CD4-positive, CD25-positive, alpha-beta regulatory T cell (primary cell): ENCODE measurements at regions not wholly inside any gene's neighbourhood (a gene's known extent, or its start where the extent isn't known, plus 50 kb on each side); places are given as distances from the start of the nearest gene placed in this dataset.
"Not testable (repeated sequence)": the region's sequence is repeated elsewhere in the genome, so short reads cannot be mapped to it uniquely, and the experiment has no call there.

Experiments
- ATAC-seq, 2 donors: fragments of 150-1000 bp; cut with Tn5 transposase; one replicate each; pipeline ENCODE4 v1.10.0; 2021; ENCODE audit warnings: low read depth in 2 of 2, moderate number of reproducible peaks in 2 of 2, moderate library complexity in 1 of 2
- DNase-seq, 3 donors: peaks; one replicate each; pipeline versions ENCODE4 v3.0.0 to v3.0.0-alpha.2; 2012 to 2022; ENCODE audit warnings: mixed read lengths in 1 of 3
- H3K27ac ChIP-seq: one replicate; pipeline ENCODE4 v1.7.0; 2013; ENCODE audit warnings: mild to moderate bottlenecking, low read length; ENCODE audit not compliant: insufficient read depth, poor library complexity, severe bottlenecking
- H3K27me3 ChIP-seq: one replicate; pipeline ENCODE4 v1.7.0; 2013; ENCODE audit warnings: low read length; ENCODE audit not compliant: control insufficient read depth, insufficient read depth
- H3K36me3 ChIP-seq: one replicate; pipeline ENCODE4 v1.7.0; 2013; ENCODE audit warnings: mild to moderate bottlenecking, low read length, moderate library complexity; ENCODE audit not compliant: control insufficient read depth, insufficient read depth
- H3K4me1 ChIP-seq: 2 replicates; pipeline ENCODE4 v1.7.0; 2013; ENCODE audit warnings: mild to moderate bottlenecking, low read length; ENCODE audit not compliant: insufficient read depth, control insufficient read depth, poor library complexity, severe bottlenecking
- H3K4me3 ChIP-seq: one replicate; pipeline ENCODE4 v1.7.0; 2013; ENCODE audit warnings: low read depth, mild to moderate bottlenecking, low read length, moderate library complexity
- H3K9me3 ChIP-seq, 2 experiments: 1 replicate in 1 of 2; 2 replicates in 1 of 2; pipeline ENCODE4 v1.7.0; 2013; ENCODE audit warnings: low read length in 2 of 2, mild to moderate bottlenecking in 1 of 2, moderate library complexity in 1 of 2; ENCODE audit not compliant: control insufficient read depth in 2 of 2
- H3K27ac Mint-ChIP-seq, 3 donors: one replicate each; pipeline ENCODE4 v1.8.0; 2020 to 2022; ENCODE audit warnings: mild to moderate bottlenecking in 3 of 3, mixed read lengths in 3 of 3, moderate library complexity in 2 of 3
- H3K27me3 Mint-ChIP-seq: one replicate; pipeline ENCODE4 v1.8.0; 2022; ENCODE audit warnings: mild to moderate bottlenecking, mixed read lengths
- H3K36me3 Mint-ChIP-seq: one replicate; pipeline ENCODE4 v1.8.0; 2020; ENCODE audit warnings: mixed read lengths
- H3K4me1 Mint-ChIP-seq, 4 donors: one replicate each; pipeline ENCODE4 v1.8.0; 2020 to 2022; ENCODE audit warnings: mixed read lengths in 4 of 4, mild to moderate bottlenecking in 1 of 4
- H3K4me3 Mint-ChIP-seq, 4 donors: one replicate each; pipeline ENCODE4 v1.8.0; 2020 to 2022; ENCODE audit warnings: mild to moderate bottlenecking in 4 of 4, mixed read lengths in 4 of 4, moderate library complexity in 3 of 4
- H3K9me3 Mint-ChIP-seq, 7 donors: one replicate each; pipeline ENCODE4 v1.8.0; 2020 to 2022; ENCODE audit warnings: mixed read lengths in 7 of 7, mild to moderate bottlenecking in 3 of 7, moderate library complexity in 2 of 7

DNA sequence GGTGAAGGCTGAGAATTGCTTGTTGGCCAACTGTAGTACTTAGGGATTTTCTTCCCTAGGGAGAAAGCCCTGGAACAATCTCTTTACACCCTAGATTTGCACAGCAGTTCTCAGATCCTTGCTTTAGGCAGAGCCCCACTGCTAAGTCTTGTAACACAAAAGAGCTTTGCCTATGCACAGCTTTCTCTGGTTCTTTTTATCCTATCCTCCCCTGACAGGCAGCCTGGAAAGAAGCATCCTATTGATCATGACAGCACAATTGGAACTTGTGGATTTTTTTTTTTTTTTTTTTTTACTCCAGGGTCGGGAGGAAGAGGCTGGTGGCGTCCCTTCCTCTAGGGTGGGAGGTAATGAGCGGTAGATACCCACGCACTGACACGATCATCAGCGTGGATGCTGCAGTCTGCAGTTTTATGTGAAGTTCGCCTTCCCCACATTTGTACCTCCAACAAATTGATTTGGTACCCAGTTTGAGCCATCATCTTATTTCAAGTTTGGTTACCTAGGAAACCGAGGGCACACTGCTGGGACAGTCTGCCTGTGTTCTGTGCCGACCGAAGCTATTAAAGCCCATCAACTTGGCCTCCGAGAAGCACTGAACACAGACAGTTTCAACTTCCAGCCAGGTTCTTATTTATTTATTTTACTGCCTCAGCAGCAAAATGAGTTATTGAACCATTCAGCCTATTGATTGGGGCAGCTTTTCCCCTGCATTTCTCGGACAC is 110.1 kb downstream of the NRN1 start:
- H3K36me3 ChIP-seq: no peaks in the 10 kb centered on the region
- Mint-ChIP-seq H3K36me3 (peaks cover 6% of the 10 kb centered on the region), H3K9me3 (peaks cover 0 to 5% (median 2%) of the 10 kb centered on the region in 7 donors), H3K4me3 (no peak overlapping the region), H3K27me3 (no peaks in the 10 kb centered on the region), H3K4me1 (peaks cover 0 to 10% (median 5%) of the 10 kb centered on the region in 4 donors), H3K27ac (no peak overlapping the region)
- H3K4me3 ChIP-seq: no peak overlapping the region
- no peaks in the 10 kb centered on the region for H3K27me3 ChIP-seq
- peaks cover 6% of the 10 kb centered on the region for H3K4me1 ChIP-seq
- ATAC-seq: no peak
- H3K9me3 ChIP-seq: no peaks in the 10 kb centered on the region
- no peak overlapping the region for H3K27ac ChIP-seq
- no peak for DNase-seq

DNA sequence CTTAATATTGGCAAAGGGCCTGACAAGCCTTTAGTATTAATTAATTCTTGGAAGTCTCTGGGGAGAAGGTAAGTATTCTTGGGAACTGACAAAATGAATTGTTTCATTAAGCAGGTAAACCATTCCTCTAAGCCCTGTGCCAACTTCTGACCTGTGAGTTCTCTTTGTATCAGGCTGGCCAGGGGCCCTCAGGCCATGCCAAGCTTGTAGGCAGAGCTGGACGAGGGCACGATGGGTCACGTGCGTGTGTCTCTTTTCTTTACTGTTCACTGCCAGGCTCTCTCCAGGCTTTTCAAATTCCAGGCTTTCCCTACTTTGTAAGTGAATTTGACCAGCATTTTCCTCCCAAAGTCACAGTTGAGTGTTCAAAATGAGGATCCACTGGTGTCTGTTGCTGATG is 112.4 kb downstream of the NRN1 start:
- Histone ChIP-seq H3K9me3 (no peaks in the 10 kb centered on the region), H3K27ac (no peak overlapping the region), H3K27me3 (no peaks in the 10 kb centered on the region), H3K4me3 (no peak overlapping the region), H3K4me1 (peaks cover 6% of the 10 kb centered on the region), H3K36me3 (no peaks in the 10 kb centered on the region)
- no peaks in the 10 kb centered on the region for H3K27me3 Mint-ChIP-seq
- ATAC-seq: no peak
- no peaks in the 10 kb centered on the region for H3K36me3 Mint-ChIP-seq
- H3K4me1 Mint-ChIP-seq: peaks cover 0 to 10% (median 5%) of the 10 kb centered on the region in 4 donors
- peaks cover 0 to 6% (median 2%) of the 10 kb centered on the region in 7 donors for H3K9me3 Mint-ChIP-seq
- H3K27ac Mint-ChIP-seq: no peak overlapping the region
- no peak for DNase-seq
- peak overlapping the region in 1 of 4 donors; percentile 32 for H3K4me3 Mint-ChIP-seq

DNA sequence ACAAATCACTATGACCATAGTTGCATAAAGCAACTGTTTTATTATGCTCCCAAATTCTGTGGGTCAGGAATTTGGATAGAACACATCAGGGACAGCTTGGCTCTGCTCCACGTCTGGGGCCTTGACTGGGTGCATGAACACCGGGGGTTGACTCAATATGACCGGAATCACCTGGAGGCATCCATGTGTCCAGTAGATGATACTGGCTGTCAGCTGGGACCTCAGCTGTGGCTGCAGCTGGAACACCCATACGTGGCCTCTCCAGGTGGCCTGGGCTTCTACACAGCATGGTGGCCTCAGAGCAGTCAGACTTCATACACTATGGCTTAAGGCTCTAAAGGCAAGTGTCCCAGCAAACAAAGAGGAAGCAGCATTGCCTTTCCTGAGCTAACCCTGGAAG is 113.4 kb downstream of the NRN1 start:
- DNase-seq (no peak), ATAC-seq (no peak)
- H3K27ac ChIP-seq: no peak overlapping the region
- Mint-ChIP-seq H3K9me3 (peaks cover 0 to 6% (median 2%) of the 10 kb centered on the region in 7 donors), H3K27me3 (no peaks in the 10 kb centered on the region), H3K4me1 (peaks cover 0 to 10% (median 5%) of the 10 kb centered on the region in 4 donors), H3K4me3 (peak overlapping the region in 2 of 4 donors; percentile 26 to 58), H3K36me3 (no peaks in the 10 kb centered on the region), H3K27ac (no peak overlapping the region)
- no peak overlapping the region for H3K4me3 ChIP-seq
- H3K36me3 ChIP-seq: no peaks in the 10 kb centered on the region
- H3K27me3 ChIP-seq: no peaks in the 10 kb centered on the region
- H3K4me1 ChIP-seq: peaks cover 6% of the 10 kb centered on the region
- H3K9me3 ChIP-seq: no peaks in the 10 kb centered on the region

DNA sequence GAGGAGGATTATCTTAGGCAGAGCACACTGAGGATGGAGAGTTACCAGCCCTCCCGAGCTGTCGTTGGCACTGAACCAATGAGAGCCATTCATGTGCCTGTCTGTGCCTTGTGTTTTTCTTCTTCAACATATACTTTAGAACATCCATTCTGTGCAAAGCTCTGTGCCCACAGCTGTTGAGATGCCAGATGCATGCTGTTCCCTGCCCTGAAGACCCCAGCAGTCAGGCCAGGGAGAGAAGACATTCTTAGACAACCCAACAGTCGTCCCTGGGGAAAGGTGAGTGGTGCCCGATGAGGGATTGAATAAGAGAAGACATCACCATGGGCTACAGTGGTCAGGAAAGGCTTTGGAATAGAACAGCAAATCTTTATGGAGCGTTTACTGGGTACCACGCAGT is 114.1 kb downstream of the NRN1 start:
- no peaks in the 10 kb centered on the region for H3K27me3 Mint-ChIP-seq
- H3K4me3 Mint-ChIP-seq: peak overlapping the region in 3 of 4 donors; percentile 29 to 99 (median 91)
- peaks cover 6% of the 10 kb centered on the region for H3K4me1 ChIP-seq
- peaks cover 0 to 10% (median 5%) of the 10 kb centered on the region in 4 donors for H3K4me1 Mint-ChIP-seq
- peak overlapping the region in 1 of 3 donors; percentile 95 for H3K27ac Mint-ChIP-seq
- H3K4me3 ChIP-seq: peak overlapping the region; percentile 56
- DNase-seq: no peak
- no peak overlapping the region for H3K27ac ChIP-seq
- H3K36me3 ChIP-seq: no peaks in the 10 kb centered on the region
- no peaks in the 10 kb centered on the region for H3K36me3 Mint-ChIP-seq
- no peaks in the 10 kb centered on the region for H3K27me3 ChIP-seq
- no peak for ATAC-seq
- no peaks in the 10 kb centered on the region for H3K9me3 ChIP-seq
- H3K9me3 Mint-ChIP-seq: peaks cover 0 to 6% (median 2%) of the 10 kb centered on the region in 7 donors

DNA sequence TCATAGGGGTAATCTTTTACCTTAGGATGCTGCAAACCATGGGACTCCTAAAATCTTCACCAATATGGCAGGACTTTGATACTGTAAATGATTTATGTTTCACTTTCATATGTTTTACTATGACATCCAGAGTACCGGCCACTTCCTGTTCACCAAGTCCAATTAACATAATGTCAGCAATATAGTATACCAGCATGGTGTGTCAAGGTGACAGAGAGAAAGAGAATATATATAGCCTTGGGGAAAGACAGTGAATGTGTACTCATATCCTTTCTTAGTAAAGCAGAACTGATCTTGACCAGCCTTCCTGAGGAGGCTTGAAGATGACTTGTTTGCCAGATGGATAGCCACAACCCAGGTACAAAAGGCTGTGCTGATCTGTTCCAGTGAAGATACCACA is 127.9 kb downstream of the NRN1 start:
- no peak overlapping the region for H3K27ac ChIP-seq
- H3K4me1 Mint-ChIP-seq: peaks cover 5 to 16% (median 8%) of the 10 kb centered on the region in 4 donors
- H3K27me3 Mint-ChIP-seq: no peaks in the 10 kb centered on the region
- H3K9me3 ChIP-seq: no peaks in the 10 kb centered on the region
- no peaks in the 10 kb centered on the region for H3K36me3 ChIP-seq
- ATAC-seq (peak; percentile 65 to 71), DNase-seq (peak in 1 of 3 donors; percentile 63)
- no peaks in the 10 kb centered on the region for H3K27me3 ChIP-seq
- no peak overlapping the region for H3K4me3 ChIP-seq
- no peak overlapping the region for H3K27ac Mint-ChIP-seq
- H3K36me3 Mint-ChIP-seq: no peaks in the 10 kb centered on the region
- no peaks in the 10 kb centered on the region for H3K4me1 ChIP-seq
- no peak overlapping the region for H3K4me3 Mint-ChIP-seq
- peaks cover 0 to 12% (median 3%) of the 10 kb centered on the region in 7 donors for H3K9me3 Mint-ChIP-seq

DNA sequence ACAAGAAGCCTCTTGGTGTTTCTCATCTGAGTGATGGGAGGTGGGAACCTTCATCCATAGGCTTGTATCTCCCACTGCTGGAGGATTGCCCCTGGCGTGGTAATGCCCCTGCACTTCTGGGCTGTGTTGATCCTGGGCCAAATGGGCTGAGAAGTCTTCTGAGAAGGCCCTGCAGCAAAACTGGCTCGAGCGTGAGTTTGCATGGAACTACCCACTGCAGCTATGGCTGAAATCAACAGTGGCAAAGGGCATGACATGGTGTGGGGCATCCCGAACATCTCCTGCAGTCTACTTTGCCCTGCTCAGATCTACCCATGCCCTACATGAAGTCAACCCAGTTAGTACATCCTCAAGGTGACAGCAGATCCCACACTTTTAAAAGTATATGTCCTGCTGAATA is 130.6 kb downstream of the NRN1 start:
- H3K36me3 Mint-ChIP-seq: peaks cover 3% of the 10 kb centered on the region
- no peaks in the 10 kb centered on the region for H3K4me1 ChIP-seq
- no peaks in the 10 kb centered on the region for H3K36me3 ChIP-seq
- H3K4me3 ChIP-seq: no peak overlapping the region
- DNase-seq (no peak), ATAC-seq (no peak)
- peaks cover 5 to 19% (median 14%) of the 10 kb centered on the region in 4 donors for H3K4me1 Mint-ChIP-seq
- no peaks in the 10 kb centered on the region for H3K27me3 Mint-ChIP-seq
- H3K9me3 ChIP-seq: peaks cover 0 to 4% of the 10 kb centered on the region in 2 experiments
- H3K27me3 ChIP-seq: no peaks in the 10 kb centered on the region
- no peak overlapping the region for H3K27ac ChIP-seq
- H3K27ac Mint-ChIP-seq: no peak overlapping the region
- H3K9me3 Mint-ChIP-seq: peaks cover 3 to 9% (median 7%) of the 10 kb centered on the region in 7 donors
- H3K4me3 Mint-ChIP-seq: no peak overlapping the region

DNA sequence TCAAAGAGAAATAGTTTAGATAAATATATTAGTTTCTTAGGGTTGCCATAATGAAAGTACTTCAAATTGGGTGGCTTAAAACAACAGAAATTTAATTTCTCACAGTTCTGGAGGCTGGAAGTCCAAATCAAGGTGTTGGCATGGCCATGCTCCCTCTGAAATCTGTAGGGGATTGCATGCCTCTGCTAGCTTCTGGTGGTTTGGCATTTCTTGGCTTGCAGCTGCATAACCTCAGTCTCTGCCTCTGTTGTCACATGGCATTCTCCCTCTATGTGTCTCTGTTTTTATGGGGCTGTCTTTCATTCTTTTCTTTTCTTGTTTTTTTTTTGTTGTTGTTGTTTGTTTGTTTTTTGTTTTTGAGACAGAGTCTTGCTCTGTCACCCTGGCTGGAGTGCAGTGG is 132.7 kb downstream of the NRN1 start:
- not testable (repeated sequence) for H3K36me3 ChIP-seq, ATAC-seq, H3K27ac ChIP-seq, H3K9me3 Mint-ChIP-seq, H3K4me3 Mint-ChIP-seq, H3K4me3 ChIP-seq, H3K27me3 ChIP-seq, DNase-seq, H3K27me3 Mint-ChIP-seq, H3K36me3 Mint-ChIP-seq
- peaks cover 10% of the 10 kb centered on the region for H3K4me1 ChIP-seq
- H3K9me3 ChIP-seq: peaks cover 4 to 14% of the 10 kb centered on the region in 2 experiments
- Mint-ChIP-seq H3K4me1 (peaks cover 14 to 26% (median 22%) of the 10 kb centered on the region in 4 donors), H3K27ac (peak overlapping the region in 1 of 3 donors; percentile 20)

DNA sequence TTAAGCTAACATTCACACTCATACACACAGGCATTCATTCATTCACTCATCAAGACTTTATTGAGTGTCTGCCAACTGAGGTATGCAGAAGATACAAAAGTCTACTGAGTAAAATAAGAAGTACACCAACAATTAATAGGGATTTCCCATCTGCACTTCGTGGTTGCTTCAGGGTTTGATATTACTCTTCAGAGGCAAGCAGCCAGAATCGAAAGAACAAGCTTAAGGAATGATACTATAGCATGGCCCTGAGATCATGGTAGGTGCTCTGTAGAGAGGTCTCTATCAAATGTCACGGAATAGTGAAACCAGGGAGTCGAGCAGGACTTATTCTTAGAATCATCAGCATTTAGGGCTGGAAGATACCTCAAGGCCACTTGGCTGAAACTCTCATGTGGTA is 135.4 kb downstream of the NRN1 start:
- H3K4me1 Mint-ChIP-seq: peaks cover 24 to 39% (median 33%) of the 10 kb centered on the region in 4 donors
- DNase-seq: no peak
- Histone ChIP-seq H3K9me3 (peaks cover 4 to 14% of the 10 kb centered on the region in 2 experiments), H3K4me1 (peaks cover 20% of the 10 kb centered on the region), H3K27ac (no peak overlapping the region), H3K4me3 (no peak overlapping the region), H3K36me3 (no peaks in the 10 kb centered on the region), H3K27me3 (no peaks in the 10 kb centered on the region)
- H3K27ac Mint-ChIP-seq: no peak overlapping the region
- H3K36me3 Mint-ChIP-seq: peaks cover 3% of the 10 kb centered on the region
- no peak for ATAC-seq
- no peak overlapping the region for H3K4me3 Mint-ChIP-seq
- peaks cover 1 to 9% (median 5%) of the 10 kb centered on the region in 7 donors for H3K9me3 Mint-ChIP-seq
- H3K27me3 Mint-ChIP-seq: no peaks in the 10 kb centered on the region
